Frontal cortex (tissue), 3 donors: ENCODE measurements at regions not wholly inside any gene's neighbourhood (a gene's known extent, or its start where the extent isn't known, plus 50 kb on each side); places are given as distances from the start of the nearest gene placed in this dataset.
"Not testable (repeated sequence)": the region's sequence is repeated elsewhere in the genome, so short reads cannot be mapped to it uniquely, and the experiment has no call there.

Experiments used
- DNase-seq, 2 donors: peaks; one replicate each; pipeline ENCODE4 v3.0.0; 2012; ENCODE audit warnings: low spot score in 2 of 2
- FAIRE-seq: peaks from 2 replicates; lab custom pipeline; 2012; peaks lifted over from hg19 to GRCh38; lab: Jason Lieb, UNC
- donor health status: control.
- donor health status: control.
- donor health status: control.

DNA sequence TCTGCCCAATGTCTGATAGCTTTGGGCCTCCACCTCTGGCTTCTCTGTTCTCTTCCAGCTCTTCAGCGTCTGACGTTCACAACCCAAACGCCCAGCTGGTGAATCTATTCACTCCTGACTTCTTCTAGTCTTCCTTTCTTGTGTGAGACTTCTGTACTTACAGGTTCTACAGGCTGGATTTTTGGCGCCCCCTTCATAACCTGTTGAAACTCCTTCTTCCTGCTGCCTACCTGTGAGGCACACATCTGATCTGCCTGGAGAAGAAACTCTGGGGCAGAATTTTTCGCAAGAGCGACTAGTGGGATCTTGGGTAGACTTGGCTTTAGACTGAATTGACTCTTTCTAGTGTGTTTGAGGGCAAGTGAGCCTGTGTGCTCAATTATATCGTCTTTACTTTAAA lies 249.3 kb downstream of the REEP3 start:
- no peak for DNase-seq
- no peak for FAIRE-seq

DNA sequence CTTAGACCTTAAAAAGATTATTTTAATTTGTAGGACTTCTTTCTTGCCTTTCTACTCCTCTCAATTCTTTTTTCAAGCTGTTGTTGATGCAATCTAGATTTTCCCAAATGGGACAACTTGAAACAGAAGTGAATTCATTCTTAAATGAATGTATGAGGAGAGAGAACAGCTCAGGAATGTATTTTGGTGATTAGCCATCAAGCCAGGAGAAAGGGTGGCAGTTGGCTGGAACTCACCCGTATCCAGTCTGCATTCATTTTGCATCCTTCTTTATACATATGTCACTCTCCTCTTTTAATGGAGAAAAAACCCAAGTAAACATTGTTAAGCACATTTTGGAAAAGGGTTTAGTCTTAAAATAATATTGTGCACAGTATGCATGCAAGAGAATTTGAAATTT lies 251.3 kb downstream of the REEP3 start:
- no peak for FAIRE-seq
- DNase-seq, result no peak

DNA sequence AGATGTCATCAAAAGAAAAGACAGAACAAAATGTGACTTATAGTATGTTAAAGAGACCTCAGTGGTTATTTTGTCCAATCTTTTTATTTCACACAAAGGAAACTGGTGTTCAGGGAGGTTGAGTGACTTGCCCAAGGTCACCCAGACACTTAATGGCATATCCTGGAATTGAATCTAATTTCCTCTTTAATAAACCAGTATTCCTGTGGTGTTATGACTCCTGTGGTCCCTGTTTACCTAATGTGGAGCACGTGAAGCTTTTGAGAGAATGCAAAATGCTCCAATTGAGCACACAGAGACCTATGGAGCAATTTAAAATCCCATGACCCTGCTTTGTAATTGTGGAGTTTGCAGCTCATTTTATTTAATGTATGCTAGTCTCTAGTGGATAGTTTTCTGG lies 251.9 kb downstream of the REEP3 start:
- DNase-seq, result no peak
- FAIRE-seq, result no peak

DNA sequence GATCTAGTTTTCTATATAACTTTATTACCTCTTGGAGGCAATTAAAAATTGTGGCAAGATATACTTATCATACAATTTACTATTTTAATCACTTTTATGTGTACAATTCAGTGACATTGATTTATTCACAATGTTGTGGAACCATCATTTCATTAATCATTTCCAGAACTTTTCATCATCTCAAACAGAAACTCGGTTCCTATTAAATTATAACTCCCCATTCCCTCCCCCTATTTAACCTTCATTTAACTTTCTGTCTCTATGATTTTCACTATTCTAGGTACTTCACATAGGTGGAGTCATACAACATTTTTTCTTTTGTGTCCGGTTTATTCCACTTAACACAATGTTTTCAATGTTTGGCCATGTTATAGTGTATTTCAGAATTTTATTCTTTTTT lies 252.8 kb downstream of the REEP3 start:
- FAIRE-seq (no peak), DNase-seq (no peak)

DNA sequence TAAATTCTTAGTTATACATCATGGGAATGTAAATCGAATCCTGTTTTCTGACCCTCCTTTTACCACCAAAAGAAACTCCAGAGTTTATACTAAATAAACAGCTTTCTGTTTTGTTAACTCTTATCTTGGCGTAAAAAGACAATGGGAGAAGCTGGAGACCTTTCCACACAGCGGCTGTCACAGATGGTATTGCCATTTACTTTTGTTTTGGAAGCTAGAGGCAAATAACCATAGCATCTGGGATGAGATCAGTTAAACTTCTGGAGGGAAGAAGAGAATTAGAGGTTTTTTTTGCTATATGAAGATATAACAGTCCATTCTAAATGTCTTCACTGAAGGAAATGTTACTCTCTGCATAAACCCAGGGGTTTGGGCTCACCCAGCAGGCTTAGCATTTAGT lies 258.9 kb downstream of the REEP3 start:
- DNase-seq (no peak), FAIRE-seq (no peak)

DNA sequence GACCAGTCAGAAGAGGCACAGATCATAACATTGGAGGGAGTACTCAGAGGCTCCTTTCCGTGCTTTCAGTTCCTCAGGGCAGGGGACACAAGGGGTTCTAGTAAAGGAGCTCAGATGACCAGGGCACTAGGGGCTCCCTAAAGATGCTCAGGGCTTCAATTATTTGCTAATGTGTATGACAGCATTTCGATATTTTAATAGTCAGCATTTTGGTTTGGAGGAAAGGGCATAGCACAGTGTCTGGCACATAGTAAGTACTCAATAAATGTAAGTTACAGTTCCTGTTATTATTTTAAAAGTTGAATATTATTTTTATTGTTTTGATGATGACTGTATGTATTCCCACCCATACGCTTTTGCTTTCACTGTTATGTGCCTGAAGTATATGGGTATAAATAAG lies 260.0 kb downstream of the REEP3 start:
- FAIRE-seq (no peak), DNase-seq (no peak)

DNA sequence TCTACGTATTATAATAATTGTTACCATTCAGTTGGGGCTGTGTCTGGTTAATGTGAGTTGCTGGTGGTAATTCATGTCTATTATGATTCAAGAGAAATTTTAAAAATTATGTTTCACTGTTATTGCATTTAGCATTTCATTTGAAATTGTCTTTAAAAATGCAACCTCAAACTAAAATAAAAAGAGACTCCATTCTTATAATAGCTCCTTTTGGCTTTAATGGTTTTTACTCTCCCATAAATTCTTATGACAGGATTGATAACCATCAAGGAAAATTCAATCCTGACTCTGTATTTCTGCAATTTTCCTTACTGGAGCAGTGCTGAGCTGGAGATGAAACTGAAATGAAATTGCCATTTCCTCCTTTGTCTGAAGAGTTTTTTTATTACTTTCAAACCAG lies 262.7 kb downstream of the REEP3 start:
- DNase-seq (no peak), FAIRE-seq (no peak)

DNA sequence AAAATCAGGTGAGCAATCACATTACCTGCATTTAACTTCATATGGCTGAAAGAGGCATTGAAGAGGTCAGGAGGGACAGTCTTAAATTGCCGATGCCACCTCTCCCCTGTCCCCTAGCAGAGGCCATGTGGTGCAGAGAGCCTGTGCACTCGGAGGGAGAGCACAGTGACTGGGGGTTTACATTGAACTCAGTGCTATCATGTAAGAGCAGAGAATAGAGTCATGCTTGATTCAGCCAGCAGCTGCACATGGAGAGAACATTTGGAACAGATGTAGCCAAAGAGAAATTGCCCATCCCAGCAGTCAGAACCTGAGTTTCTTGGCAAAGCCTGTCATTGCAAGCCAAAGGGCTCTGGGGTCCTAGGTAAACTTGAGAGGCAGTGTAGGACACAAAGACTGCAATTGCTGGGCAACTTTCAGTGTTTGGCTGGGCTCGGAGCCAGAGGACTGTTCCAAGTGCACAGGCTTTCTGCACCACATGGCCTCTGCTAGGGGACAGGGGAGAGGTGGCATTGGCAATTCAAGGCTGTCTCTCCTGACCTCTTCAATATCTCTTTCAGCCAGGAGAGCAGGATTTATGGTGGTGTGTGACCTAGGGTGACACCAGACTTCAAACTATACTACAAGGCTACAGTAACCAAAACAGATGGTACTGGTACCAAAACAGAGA lies 267.1 kb downstream of the REEP3 start:
- FAIRE-seq, result no peak
- no peak for DNase-seq

DNA sequence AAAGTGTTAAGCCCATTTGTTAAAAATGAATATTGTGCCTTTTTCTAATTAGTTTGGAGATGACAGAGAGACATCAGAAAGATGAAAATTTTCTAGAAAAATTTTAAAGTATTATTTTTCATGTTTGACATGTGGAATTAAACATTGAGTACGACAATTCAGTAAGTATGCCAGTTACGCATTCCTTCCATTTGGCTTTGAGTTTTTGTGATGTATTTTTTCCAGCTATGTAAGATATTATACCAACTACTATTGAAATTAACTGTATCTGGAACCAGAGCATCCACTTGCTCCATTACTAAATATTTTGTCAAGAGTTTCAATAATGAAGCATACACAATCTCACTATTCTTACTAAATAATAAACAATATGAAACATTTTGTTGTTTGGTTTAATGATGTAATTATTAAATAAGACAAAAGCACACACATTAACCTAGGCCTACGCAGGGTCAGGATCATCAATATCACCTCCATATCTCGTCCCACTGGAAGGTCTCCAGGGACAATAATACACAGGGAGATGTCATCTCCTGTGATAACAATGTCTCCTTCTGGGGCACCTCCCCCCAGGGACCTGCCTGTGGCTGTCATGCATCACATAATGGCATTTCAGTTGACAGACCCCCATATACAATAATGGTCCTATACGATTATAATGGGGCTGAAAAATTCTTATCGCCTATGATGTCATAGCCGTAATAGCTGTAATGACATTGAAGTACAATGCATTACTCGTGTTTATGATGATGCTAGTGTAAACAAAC lies 274.1 kb downstream of the REEP3 start:
- FAIRE-seq (peak; percentile 26), DNase-seq (no peak)

DNA sequence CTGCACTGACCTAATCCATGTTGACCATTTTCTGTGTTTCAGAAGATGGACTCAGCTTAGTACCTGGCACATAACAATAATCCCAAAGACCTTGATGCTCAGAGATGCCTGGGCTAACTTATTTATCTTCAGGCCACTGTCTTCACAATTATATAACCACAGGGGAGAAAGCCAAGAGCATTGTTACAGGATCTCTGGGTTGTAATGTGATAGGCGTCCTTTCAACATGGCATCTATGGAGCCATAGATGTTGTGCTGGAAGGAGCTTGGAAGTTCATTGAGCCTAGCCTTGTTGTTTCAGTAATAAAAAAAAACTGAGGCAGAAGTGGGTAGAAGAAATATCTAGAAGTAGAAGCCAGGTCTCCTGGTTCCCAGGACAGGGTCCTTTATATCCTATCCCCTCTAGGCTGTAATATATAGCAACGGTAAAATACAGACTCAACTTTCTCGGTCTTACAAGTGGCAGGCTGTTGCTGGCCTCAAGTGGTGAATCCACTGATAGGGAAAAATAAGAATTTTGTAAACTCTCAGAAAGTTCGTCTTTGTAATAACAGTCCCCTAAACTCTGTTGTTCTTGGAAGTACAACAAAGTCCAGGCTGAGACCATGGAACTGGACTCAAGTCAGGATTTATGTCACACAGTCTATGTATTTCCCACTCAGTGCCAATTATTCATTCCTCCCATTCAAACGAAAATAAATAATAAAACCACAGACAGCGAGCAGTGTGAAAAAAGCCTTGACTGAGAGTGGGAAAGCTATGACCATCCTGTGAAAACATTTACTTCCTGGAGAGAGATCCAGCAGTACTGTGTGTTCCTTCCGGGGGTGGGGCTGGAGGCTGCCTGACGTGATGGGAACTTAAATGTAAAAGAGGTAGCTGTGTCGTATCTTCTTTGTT lies 277.6 kb downstream of the REEP3 start:
- FAIRE-seq, result no peak
- peak in 1 of 2 donors; percentile 16 for DNase-seq

DNA sequence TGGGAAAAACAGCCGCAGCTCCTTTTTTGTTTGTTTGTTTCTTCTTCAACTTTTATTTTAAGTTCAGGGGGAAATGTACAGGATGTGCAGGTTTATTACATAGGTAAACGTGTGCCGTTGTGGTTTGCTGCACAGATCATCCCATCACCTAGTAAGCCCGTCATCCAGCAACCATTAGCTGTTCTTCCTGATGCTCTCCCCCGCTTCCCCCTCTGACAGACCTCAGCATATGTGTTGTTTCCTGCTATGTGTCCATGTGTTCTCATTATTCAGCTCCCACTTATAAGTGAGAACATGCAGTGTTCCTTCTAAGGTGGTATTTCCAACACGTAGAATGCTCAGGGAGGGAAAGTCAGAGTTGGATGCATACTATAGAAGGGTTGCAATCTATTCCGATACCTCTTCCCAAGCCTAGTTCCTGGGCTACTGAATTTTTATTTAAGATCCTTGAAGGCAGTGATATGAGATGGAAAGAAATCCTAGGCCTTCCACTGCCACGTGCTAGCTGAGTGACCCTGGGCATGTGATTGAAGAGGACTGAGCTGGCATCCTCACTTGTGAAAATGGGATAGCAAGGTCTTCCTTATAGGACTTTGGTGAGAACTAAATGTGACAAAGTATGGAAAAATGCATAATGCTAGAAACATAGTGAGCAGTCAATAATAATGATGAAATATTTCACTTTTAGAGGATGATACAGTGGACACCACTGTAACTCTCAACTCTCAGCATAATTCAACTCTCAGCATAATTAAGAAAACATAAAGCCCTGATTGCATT lies 278.5 kb downstream of the REEP3 start:
- FAIRE-seq (no peak), DNase-seq (no peak)

DNA sequence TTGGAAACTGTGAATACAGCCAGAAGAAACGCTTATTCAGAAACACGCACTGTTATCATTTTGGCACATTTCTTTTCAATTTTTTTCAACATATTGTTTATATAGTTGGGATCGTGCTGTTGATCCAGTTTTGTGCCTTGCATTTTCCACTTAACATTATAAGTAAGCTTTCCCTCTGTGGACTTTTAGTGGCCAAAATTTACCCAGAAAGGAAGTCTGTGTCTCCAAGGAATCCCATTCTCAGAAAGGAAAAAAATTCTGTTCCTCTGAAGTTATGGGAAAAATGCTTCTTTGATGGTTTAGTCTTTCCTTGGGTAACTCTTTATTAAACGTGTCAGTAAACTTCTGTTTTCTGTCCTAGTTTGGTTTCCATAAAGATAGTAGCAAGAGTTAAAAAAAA lies 280.0 kb downstream of the REEP3 start:
- DNase-seq, result no peak
- no peak for FAIRE-seq

DNA sequence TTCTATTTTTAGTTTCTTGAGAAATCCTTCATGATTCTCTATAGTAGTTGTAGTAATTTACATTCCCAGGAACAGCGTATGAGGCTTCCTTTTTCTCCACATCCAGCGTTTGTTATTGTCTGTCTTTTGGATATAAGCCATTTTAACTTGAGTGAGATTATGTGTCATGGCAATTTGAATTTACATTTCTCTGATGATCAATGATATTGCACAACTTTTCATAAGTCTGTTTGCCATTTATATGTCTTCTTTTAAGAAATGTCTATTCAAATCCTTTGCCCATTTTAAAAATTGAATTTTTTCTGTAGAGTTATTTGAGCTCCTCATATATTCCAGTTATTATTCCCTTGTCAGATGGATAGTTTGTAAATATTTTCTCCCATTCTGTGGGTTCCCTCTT lies 285.1 kb downstream of the REEP3 start:
- FAIRE-seq (no peak), DNase-seq (no peak)

DNA sequence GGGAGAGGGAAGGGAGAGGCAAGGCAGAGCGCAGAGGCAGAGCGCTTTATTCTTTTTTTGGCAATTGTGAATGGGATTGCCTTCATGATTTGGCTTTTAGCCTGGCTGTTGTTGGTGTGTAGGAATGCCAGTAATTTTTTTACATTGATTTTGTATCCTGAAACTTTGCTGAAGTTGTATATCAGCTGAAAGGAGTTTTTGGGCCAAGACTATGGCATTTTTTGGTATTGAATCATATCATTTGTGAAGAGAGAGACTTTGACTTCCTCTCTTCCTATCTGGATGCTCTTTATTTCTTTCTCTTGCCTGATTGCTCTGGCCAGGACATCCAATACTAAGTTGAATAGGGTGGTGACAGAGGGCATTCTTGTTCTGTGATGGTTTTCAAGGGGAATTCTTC lies 291.3 kb downstream of the REEP3 start:
- DNase-seq (no peak), FAIRE-seq (no peak)

DNA sequence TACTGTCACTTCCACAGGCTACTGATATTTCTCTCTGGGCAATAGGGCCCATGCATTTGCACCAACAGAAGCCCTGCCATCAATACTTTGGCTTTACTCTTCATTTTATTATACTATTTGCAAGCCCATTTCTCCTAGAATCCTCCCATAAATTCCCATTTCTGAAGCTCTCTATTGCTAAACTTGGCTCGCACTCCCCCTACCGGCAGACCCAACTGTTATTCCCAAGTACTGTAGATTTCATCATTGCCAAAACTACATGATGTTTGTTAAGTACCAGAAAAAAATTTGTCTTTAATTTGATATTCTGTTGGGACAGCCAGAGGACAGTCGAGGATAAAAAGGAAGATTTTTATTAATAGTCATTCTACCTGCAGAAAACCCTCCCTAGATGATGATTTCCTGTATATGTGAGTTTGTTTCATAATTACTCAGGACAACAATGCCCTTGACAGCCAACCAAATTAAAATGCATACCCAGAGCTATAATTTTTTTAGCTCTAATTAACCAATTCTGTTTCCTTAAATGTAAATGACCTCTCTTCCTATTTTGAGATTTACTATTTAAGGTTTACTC lies 298.6 kb downstream of the REEP3 start:
- peak; percentile 13 to 15 for DNase-seq
- no peak for FAIRE-seq

DNA sequence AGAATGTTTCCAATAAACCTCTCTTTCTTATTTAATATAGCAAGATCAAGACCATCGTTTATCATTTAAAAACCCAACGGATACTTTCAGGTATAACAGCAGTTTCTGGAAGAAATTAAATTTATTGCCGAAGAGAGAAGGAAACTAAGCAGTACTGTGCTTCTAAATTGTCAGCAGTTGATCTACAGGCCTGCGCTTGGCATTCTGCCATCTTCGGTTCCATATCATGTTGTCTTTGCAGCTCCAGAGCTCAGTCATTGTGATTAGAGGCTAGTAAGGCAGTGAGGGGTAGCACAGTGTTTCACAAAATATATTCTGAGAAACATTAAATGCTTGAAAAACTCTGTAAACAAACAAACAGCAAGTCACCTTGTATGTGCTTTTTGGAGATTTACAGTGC lies 301.3 kb downstream of the REEP3 start:
- DNase-seq (no peak), FAIRE-seq (no peak)

DNA sequence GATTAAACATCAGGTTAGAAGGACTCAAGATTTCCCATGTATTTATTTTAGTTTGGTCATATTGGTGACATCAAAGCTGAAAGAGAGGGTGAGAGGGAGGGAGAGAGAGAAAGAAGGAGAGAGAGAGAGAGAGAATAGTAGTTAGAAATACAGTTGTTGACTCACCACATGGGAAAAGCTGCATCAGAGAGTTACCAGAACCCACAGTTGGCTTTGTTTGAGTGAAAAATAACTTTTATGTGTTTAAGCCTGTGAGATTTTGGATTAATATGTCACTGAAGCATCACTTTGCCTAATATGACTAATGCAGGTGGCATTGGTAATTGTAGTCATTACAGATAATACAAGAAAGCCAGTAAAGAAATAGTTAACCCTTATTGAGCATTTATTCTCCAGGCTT lies 303.9 kb downstream of the REEP3 start:
- no peak for FAIRE-seq
- DNase-seq, result no peak

DNA sequence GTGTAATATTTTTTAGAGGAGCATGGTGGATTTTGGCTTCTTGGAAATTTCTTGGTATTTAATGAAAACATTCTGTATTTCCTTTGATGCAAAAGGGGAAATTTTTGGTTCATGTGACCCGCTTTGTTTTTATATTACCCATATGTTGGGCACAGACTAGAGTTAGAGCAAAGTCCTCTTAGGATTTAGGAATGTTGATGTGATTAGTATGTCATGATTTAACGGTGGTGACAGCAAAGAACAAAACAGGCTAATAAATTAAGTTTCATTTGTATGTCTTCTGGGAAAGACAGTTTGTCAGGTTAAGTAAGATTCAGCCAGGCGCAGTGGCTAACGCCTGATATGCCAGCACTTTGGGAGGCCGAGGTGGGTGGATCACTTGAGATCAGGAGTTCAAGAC lies 304.6 kb downstream of the REEP3 start:
- DNase-seq (no peak), FAIRE-seq (no peak)

DNA sequence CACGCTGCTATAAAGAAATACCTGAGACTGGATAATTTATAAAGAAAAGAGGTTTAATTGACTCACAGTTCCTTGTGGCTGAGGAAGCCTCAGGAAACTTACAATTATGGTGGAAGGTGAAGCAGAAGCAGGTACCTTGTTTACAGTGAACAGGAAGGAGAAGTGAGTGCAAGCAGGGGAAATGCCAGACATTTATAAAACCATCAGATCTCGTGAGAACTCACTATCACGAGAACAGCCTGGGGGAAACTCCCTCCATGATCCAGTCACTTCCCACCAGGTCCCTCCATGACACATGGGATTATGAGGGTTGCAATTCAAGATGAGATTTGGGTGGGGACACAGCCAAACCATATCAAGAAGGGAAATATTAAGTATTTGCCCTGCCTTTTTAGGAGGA lies 305.8 kb downstream of the REEP3 start:
- not testable (repeated sequence) for FAIRE-seq, DNase-seq

DNA sequence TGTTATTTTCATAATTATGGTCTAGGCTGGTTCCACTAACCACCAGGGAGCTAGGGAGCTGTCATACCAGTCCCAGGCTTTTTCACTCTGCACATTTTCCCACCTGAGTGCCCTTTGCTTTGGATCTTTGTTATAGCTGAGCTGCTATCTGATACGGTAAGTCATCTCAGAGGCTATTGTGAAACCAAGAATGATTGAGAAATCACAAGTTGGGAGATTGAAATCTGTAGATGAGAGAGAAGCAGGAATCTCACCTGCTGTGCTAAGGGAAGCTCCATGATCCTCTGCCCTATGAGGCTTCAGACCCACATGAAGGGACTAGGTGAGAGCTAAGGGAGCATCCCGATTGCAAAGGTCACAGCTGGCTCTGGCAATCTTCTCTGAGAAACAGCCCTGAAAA lies 307.8 kb downstream of the REEP3 start:
- no peak for DNase-seq

More for the DNA sequence above, 307.8 kb downstream of the REEP3 start:
- no peak for FAIRE-seq
